Endodermal cell (in vitro differentiated cells): ENCODE measurements at regions not wholly inside any gene's neighbourhood (a gene's known extent, or its start where the extent isn't known, plus 50 kb on each side); places are given as distances from the start of the nearest gene placed in this dataset.

Experiments used
- DNase-seq: peaks from one replicate; pipeline ENCODE4 v3.0.0-alpha.2; 2017
- H3K27ac ChIP-seq: 2 replicates; pipeline ENCODE4 v1.5.1; 2013; ENCODE audit warnings: mild to moderate bottlenecking, low read depth, low read length, moderate library complexity
- H3K27me3 ChIP-seq: 2 replicates; pipeline ENCODE4 v1.6.1; 2013; ENCODE audit warnings: mild to moderate bottlenecking, low read length, moderate library complexity; ENCODE audit not compliant: insufficient read depth, control insufficient read depth, poor library complexity, severe bottlenecking
- H3K36me3 ChIP-seq: 2 replicates; pipeline ENCODE4 v1.7.0; 2013; ENCODE audit warnings: mild to moderate bottlenecking, low read length, moderate library complexity; ENCODE audit not compliant: control insufficient read depth, insufficient read depth
- H3K4me1 ChIP-seq: one replicate; pipeline ENCODE4 v1.7.0; 2013; ENCODE audit warnings: low read length; ENCODE audit not compliant: control insufficient read depth, insufficient read depth
- H3K4me3 ChIP-seq: 2 replicates; pipeline ENCODE4 v1.5.1; 2013; ENCODE audit warnings: mild to moderate bottlenecking, low read length, moderate library complexity
- H3K9ac ChIP-seq: 2 replicates; pipeline ENCODE4 v1.6.1; 2013; ENCODE audit warnings: mild to moderate bottlenecking, low read length, moderate library complexity; ENCODE audit not compliant: poor library complexity, severe bottlenecking; ENCODE audit errors: extremely low read depth
- H3K9me3 ChIP-seq: 2 replicates; pipeline ENCODE4 v1.6.1; 2013; ENCODE audit warnings: mild to moderate bottlenecking, low read length, moderate library complexity; ENCODE audit not compliant: control insufficient read depth
- H3K27ac Mint-ChIP-seq: 2 replicates; pipeline ENCODE4 v1.8.0; 2020; ENCODE audit warnings: mixed read lengths
- H3K27me3 Mint-ChIP-seq: 2 replicates; pipeline ENCODE4 v1.8.0; 2021; ENCODE audit warnings: mild to moderate bottlenecking, mixed read lengths; ENCODE audit not compliant: insufficient read depth
- H3K36me3 Mint-ChIP-seq: 2 replicates; pipeline ENCODE4 v1.8.0; 2020; ENCODE audit warnings: low read depth, mixed read lengths
- H3K4me1 Mint-ChIP-seq: 2 replicates; pipeline ENCODE4 v1.8.0; 2020; ENCODE audit warnings: mixed read lengths
- H3K4me3 Mint-ChIP-seq: 2 replicates; pipeline ENCODE4 v1.8.0; 2020; ENCODE audit warnings: mild to moderate bottlenecking, moderate library complexity, mixed read lengths
- H3K9me3 Mint-ChIP-seq: 2 replicates; pipeline ENCODE4 v1.8.0; 2020; ENCODE audit warnings: mild to moderate bottlenecking, mixed read lengths
- WGBS, 2 experiments: methylation state at CpG; one replicate each; pipeline versions ENCODE4 v1.1.5 to v1.1.7; 2013; ENCODE audit warnings: missing lambda C conversion rate in 2 of 2, mixed read lengths in 1 of 2; ENCODE audit not compliant: insufficient coverage in 1 of 2, insufficient read length in 1 of 2; 5-methylcytosine and 5-hydroxymethylcytosine counted together
- TF ChIP-seq, protein P1 (sequence below): fragments of 200-600 bp; sonication (generic); conservative IDR thresholded peaks from 2 replicates; pipeline ENCODE4 v1.5.0; 2021; ENCODE audit warnings: antibody characterized with exemption, mild to moderate bottlenecking

DNA sequence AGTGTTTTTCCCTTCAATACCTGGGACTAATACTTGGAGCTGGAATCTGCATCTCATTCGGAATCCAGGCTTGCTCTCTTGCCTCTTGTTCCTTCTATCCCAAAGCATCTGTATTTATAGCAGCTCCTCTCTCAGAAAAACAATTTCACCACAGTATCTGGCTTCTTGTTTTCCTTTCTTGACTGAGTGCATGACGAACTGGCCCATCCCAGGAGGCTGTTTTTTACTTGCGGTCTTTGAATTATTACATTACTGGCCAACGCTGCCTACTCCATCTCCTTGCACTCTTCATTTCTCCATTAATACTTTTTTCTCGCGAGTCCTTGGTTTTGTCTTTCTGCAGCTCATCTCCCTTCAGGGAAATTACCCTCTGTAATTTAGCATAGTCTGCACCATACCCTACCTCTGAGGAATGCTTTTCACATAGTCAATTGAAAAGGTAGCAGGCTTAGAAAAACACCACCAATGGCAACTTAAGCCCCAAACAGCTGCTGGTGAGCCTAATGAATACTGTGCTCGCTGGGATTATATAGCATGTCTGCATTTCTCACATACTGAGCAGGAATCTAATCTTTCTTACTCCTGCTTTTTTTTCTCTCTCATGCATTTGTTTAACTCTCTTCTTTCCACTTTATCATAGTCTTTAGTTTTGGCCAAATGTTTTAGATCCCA lies 277.4 kb upstream of the SESN3 start:
- 92 to 94% methylated on average over 7 of the region's 7 CpGs for WGBS, 2 experiments
- TF ChIP-seq, protein P1, sequence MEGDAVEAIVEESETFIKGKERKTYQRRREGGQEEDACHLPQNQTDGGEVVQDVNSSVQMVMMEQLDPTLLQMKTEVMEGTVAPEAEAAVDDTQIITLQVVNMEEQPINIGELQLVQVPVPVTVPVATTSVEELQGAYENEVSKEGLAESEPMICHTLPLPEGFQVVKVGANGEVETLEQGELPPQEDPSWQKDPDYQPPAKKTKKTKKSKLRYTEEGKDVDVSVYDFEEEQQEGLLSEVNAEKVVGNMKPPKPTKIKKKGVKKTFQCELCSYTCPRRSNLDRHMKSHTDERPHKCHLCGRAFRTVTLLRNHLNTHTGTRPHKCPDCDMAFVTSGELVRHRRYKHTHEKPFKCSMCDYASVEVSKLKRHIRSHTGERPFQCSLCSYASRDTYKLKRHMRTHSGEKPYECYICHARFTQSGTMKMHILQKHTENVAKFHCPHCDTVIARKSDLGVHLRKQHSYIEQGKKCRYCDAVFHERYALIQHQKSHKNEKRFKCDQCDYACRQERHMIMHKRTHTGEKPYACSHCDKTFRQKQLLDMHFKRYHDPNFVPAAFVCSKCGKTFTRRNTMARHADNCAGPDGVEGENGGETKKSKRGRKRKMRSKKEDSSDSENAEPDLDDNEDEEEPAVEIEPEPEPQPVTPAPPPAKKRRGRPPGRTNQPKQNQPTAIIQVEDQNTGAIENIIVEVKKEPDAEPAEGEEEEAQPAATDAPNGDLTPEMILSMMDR: no peak
- H3K27me3 ChIP-seq: no peaks in the 10 kb centered on the region
- H3K4me3 ChIP-seq: no peak overlapping the region
- H3K4me3 Mint-ChIP-seq: no peak overlapping the region
- peaks cover 12% of the 10 kb centered on the region for H3K4me1 Mint-ChIP-seq
- H3K36me3 Mint-ChIP-seq: no peaks in the 10 kb centered on the region
- no peaks in the 10 kb centered on the region for H3K9me3 Mint-ChIP-seq
- H3K9ac ChIP-seq: no peak overlapping the region
- H3K4me1 ChIP-seq: no peaks in the 10 kb centered on the region
- no peak for DNase-seq
- no peaks in the 10 kb centered on the region for H3K27me3 Mint-ChIP-seq
- H3K9me3 ChIP-seq: no peaks in the 10 kb centered on the region
- no peaks in the 10 kb centered on the region for H3K36me3 ChIP-seq
- H3K27ac ChIP-seq: no peak overlapping the region
- H3K27ac Mint-ChIP-seq: no peak overlapping the region

DNA sequence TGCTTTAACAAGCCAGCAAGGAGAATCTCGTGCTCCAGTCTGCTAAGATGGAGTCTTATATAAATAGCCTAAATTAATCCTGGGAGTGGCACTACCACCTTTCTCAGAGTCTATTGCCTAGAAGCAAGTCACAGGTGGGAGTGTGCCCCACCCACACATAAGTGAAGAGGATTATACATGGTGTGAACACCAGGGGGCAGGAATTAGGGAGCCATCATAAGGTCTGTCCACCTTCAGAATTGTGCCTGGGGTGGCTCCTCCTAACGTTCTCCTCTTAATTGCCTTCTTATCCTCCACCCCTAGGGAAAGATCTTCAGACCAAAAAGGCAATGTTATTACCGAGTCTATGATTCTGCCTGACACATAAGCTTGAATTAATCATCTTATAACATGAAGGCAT lies 276.8 kb upstream of the SESN3 start:
- Histone ChIP-seq H3K36me3 (no peaks in the 10 kb centered on the region), H3K4me3 (no peak overlapping the region), H3K4me1 (no peaks in the 10 kb centered on the region), H3K9ac (no peak overlapping the region), H3K27ac (no peak overlapping the region), H3K9me3 (no peaks in the 10 kb centered on the region), H3K27me3 (no peaks in the 10 kb centered on the region)
- Mint-ChIP-seq H3K27ac (no peak overlapping the region), H3K27me3 (no peaks in the 10 kb centered on the region), H3K36me3 (no peaks in the 10 kb centered on the region), H3K9me3 (no peaks in the 10 kb centered on the region), H3K4me1 (peaks cover 9% of the 10 kb centered on the region), H3K4me3 (no peak overlapping the region)
- WGBS, 2 experiments: 87 to 100% methylated on average over 1 to 3 of the region's 3 CpGs
- DNase-seq: no peak
- TF ChIP-seq, protein P1: peak; percentile 55

DNA sequence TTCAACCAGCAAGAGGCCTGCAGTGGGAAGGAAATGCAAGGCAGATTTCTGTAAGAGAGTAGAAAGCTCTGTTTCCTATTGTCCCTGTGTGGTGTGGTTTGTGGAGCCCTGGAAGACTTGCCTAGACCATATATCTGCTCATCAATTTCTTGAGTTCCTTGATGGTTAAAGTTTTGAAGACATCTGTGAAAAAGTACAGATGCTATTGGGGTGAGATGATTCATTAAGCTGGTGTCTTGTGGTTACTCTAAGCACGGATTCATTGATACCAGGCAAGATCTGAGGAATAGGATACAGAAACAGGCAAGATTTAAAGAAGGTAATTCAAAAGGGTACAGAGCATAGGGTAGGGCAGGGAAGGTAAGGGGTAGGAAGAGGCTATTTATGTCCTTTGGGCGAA lies 275.8 kb upstream of the SESN3 start:
- no peaks in the 10 kb centered on the region for H3K4me1 ChIP-seq
- peaks cover 15% of the 10 kb centered on the region for H3K4me1 Mint-ChIP-seq
- no peak for DNase-seq
- H3K9ac ChIP-seq: no peak overlapping the region
- no peaks in the 10 kb centered on the region for H3K36me3 ChIP-seq
- no peak overlapping the region for H3K27ac Mint-ChIP-seq
- H3K36me3 Mint-ChIP-seq: no peaks in the 10 kb centered on the region
- no peaks in the 10 kb centered on the region for H3K27me3 ChIP-seq
- no peak overlapping the region for H3K4me3 Mint-ChIP-seq
- no peak overlapping the region for H3K4me3 ChIP-seq
- no peaks in the 10 kb centered on the region for H3K27me3 Mint-ChIP-seq
- no peaks in the 10 kb centered on the region for H3K9me3 Mint-ChIP-seq
- no peaks in the 10 kb centered on the region for H3K9me3 ChIP-seq
- no peak overlapping the region for H3K27ac ChIP-seq
- TF ChIP-seq, protein P1: no peak
- WGBS, 2 experiments: 96% methylated on average over 2 of the region's 2 CpGs
